K562 (cell line): ENCODE measurements at regions not wholly inside any gene's neighbourhood (a gene's known extent, or its start where the extent isn't known, plus 50 kb on each side); places are given as distances from the start of the nearest gene placed in this dataset.

Source experiments
- CBFA2T3 ChIP-seq: fragments of 450-650 bp; IDR thresholded peaks from 2 replicates; pipeline ENCODE4 v1.6.1; 2017
- CREB1 ChIP-seq, 2 experiments: sonication (generic) in 1 of 2; formaldehyde crosslinking in 1 of 2; IDR thresholded peaks; 2 replicates each; pipeline versions ENCODE4 v1.6.1 to v1.8.0; 2012 to 2022; ENCODE audit warnings: inconsistent platforms in 1 of 2, mild to moderate bottlenecking in 1 of 2, missing genetic modification reagents in 1 of 2, moderate library complexity in 1 of 2
- ETS2 ChIP-seq: IDR thresholded peaks from 2 replicates; pipeline ENCODE4 v1.6.1; 2016; ENCODE audit warnings: borderline replicate concordance, missing genetic modification characterization, mild to moderate bottlenecking, moderate library complexity, missing compliant biosample characterization; ENCODE audit not compliant: poor library complexity, severe bottlenecking
- HDAC3 ChIP-seq: fragments of 450-650 bp; IDR thresholded peaks from 2 replicates; pipeline ENCODE4 v1.6.1; 2018; ENCODE audit warnings: borderline replicate concordance, mild to moderate bottlenecking, moderate library complexity; ENCODE audit not compliant: partially characterized antibody
- JUN ChIP-seq, 2 experiments: sonication (generic) in 1 of 2; formaldehyde crosslinking in 1 of 2; IDR thresholded peaks; 2 replicates each; pipeline versions ENCODE4 v1.6.1 to v1.8.0; 2012 to 2022; ENCODE audit warnings: borderline replicate concordance in 2 of 2, mild to moderate bottlenecking in 2 of 2, improper control_type of control experiment in 1 of 2, low read depth in 1 of 2, low read length in 1 of 2, missing genetic modification reagents in 1 of 2
- MAFK ChIP-seq: IDR thresholded peaks from 2 replicates; pipeline ENCODE4 v1.6.1; 2011; ENCODE audit warnings: low read length, improper control_type of control experiment
- NCOA2 ChIP-seq, 2 experiments: fragments of 450-650 bp; IDR thresholded peaks; 2 replicates each; pipeline ENCODE4 v1.6.1; 2018; ENCODE audit warnings: mild to moderate bottlenecking in 2 of 2, moderate library complexity in 1 of 2; ENCODE audit not compliant: partially characterized antibody in 2 of 2
- NRF1 ChIP-seq, 2 experiments: fragments of 450-650 bp; IDR thresholded peaks in 1 of 2; conservative IDR thresholded peaks in 1 of 2; 2 replicates each; pipeline ENCODE4 v1.6.1; 2014; ENCODE audit warnings: mild to moderate bottlenecking in 2 of 2
- POLR2A ChIP-seq: fragments of 450-650 bp; conservative IDR thresholded peaks from 2 replicates; pipeline ENCODE4 v1.6.1; 2016
- TAF1 ChIP-seq: IDR thresholded peaks from 2 replicates; pipeline ENCODE4 v1.6.1; 2011; ENCODE audit warnings: mild to moderate bottlenecking, low read length, moderate library complexity; ENCODE audit not compliant: insufficient read depth, control insufficient read depth, severe bottlenecking; ENCODE audit errors: extremely low read depth
- TEAD1 ChIP-seq, 2 experiments: fragments of 450-650 bp in 1 of 2; sonication (generic) in 1 of 2; formaldehyde crosslinking; IDR thresholded peaks; 2 replicates each; pipeline versions ENCODE4 v1.4.0 to v1.8.0; 2020 to 2022; ENCODE audit warnings: mild to moderate bottlenecking in 2 of 2, missing genetic modification reagents in 1 of 2
- ZFP1 ChIP-seq: fragments of 450-650 bp; formaldehyde crosslinking; IDR thresholded peaks from 2 replicates; pipeline ENCODE4 v1.4.0; 2020; ENCODE audit warnings: mild to moderate bottlenecking, mixed read lengths

GRCh38 chr2:56754066-56754615 is 570.4 kb downstream of the CCDC85A start:
- TF ChIP-seq TEAD1 (CRISPR knock-in tag; IDR thresholded peaks at IDR 0.05): no peak
- no peak for TF ChIP-seq HDAC3
- TF ChIP-seq TAF1: no peak
- no peak for TF ChIP-seq JUN (IDR thresholded peaks at IDR 0.05; ENCODE audit: borderline replicate concordance, low read depth, low read length)
- no peak for TF ChIP-seq JUN (CRISPR knock-in tag; IDR thresholded peaks at IDR 0.05; ENCODE audit: borderline replicate concordance)
- TF ChIP-seq ZFP1 (CRISPR knock-in tag): no peak
- no peak for TF ChIP-seq POLR2A
- TF ChIP-seq NRF1 (conservative IDR thresholded peaks at IDR 0.05 in 1 of 2, IDR thresholded peaks at IDR 0.05 in 1 of 2): no peak
- TF ChIP-seq CBFA2T3: no peak
- no peak for TF ChIP-seq ETS2
- TF ChIP-seq NCOA2 (IDR thresholded peaks at IDR 0.05; ENCODE audit: partially characterized antibody in 2 of 2): no peak
- TF ChIP-seq MAFK: no peak
- TF ChIP-seq CREB1 (IDR thresholded peaks at IDR 0.05): no peak
- no peak for TF ChIP-seq CREB1 (CRISPR knock-in tag; IDR thresholded peaks at IDR 0.05)
